HepG2 (cell line): ENCODE measurements at regions not wholly inside any gene's neighbourhood (a gene's known extent, or its start where the extent isn't known, plus 50 kb on each side); places are given as distances from the start of the nearest gene placed in this dataset.

Experiments
- ATAC-seq: fragments of 200-7000 bp; cut with Tn5 transposase; 3 replicates; pipeline ENCODE4 v1.9.1; 2020; ENCODE audit warnings: mild to moderate bottlenecking, moderate library complexity
- BruUV-seq: library from RNA; stranded (reverse); fragments of 400-500 nt; replicated peaks from 2 replicates; lab custom pipeline; 2021; lab: Mats Ljungman, UMichigan
- CTCF ChIA-PET: fragments of 300-600 bp; formaldehyde crosslinking; extraction: SDS; loops from one replicate; lab custom pipeline; 2021; ENCODE audit warnings: low total read pairs, inconsistent platforms, low intra/inter-chr PET ratio; lab: Yijun Ruan, JAX
- POLR2A ChIA-PET: fragments of 350-600 bp; sonication (Branson Sonifier 250); formaldehyde crosslinking; loops from one replicate; lab custom pipeline; 2020; ENCODE audit warnings: antibody characterized with exemption, inconsistent platforms; lab: Yijun Ruan, JAX
- DNase-seq: peaks from one replicate; pipeline ENCODE4 v3.0.0-alpha.2; 2015; ENCODE audit warnings: low spot score
- FAIRE-seq: peaks from 3 replicates; lab custom pipeline; 2011; peaks lifted over from hg19 to GRCh38; lab: Jason Lieb, UNC
- H2AFZ ChIP-seq: one replicate; pipeline ENCODE4 v1.6.1; 2011; ENCODE audit warnings: low read length, inconsistent platforms
- H3K27ac ChIP-seq: fragments of 300-600 bp; 3 replicates; pipeline ENCODE4 v1.8.0; 2011; ENCODE audit warnings: mixed run types, mild to moderate bottlenecking, mixed read lengths, low read length, inconsistent platforms; ENCODE audit not compliant: insufficient read depth; ENCODE audit errors: extremely low read length
- H3K27me3 ChIP-seq, 2 experiments: fragments of 200-600 bp in 1 of 2; 2 replicates in 1 of 2; 3 replicates in 1 of 2; pipeline versions ENCODE4 v1.6.0 to v1.8.0; 2011; ENCODE audit warnings: low read length in 2 of 2, mild to moderate bottlenecking in 2 of 2, moderate library complexity in 2 of 2, inconsistent platforms in 1 of 2; ENCODE audit not compliant: insufficient read depth in 2 of 2, control insufficient read depth in 1 of 2
- H3K36me3 ChIP-seq, 2 experiments: fragments of 200-600 bp in 1 of 2; replicated peaks in 1 of 2; 2 replicates in 1 of 2; 3 replicates in 1 of 2; pipeline versions ENCODE4 v1.5.1 to v1.8.0; 2011; ENCODE audit warnings: low read length in 2 of 2, inconsistent platforms in 1 of 2; ENCODE audit not compliant: insufficient read depth in 2 of 2, control insufficient read depth in 1 of 2
- H3K4me1 ChIP-seq: 2 replicates; pipeline ENCODE4 v1.5.1; 2012; ENCODE audit warnings: low read length, inconsistent platforms; ENCODE audit not compliant: insufficient read depth
- H3K4me2 ChIP-seq: 2 replicates; pipeline ENCODE4 v1.6.0; 2011; ENCODE audit warnings: low read depth, low read length, inconsistent platforms
- H3K4me3 ChIP-seq, 3 experiments: fragments of 200-600 bp in 1 of 3; sonication (generic), shearing (Covaris generic) in 1 of 3; replicated peaks in 1 of 3; 2 replicates each; pipeline ENCODE4 v1.5.1; 2011 to 2016; ENCODE audit warnings: low read length in 3 of 3, inconsistent platforms in 2 of 3, low read depth in 2 of 3, mild to moderate bottlenecking in 2 of 3, control low read depth in 1 of 3, mixed read lengths in 1 of 3; ENCODE audit not compliant: insufficient read depth in 1 of 3
- H3K79me2 ChIP-seq: one replicate; pipeline ENCODE4 v1.6.1; 2011; ENCODE audit warnings: low read length, inconsistent platforms; ENCODE audit not compliant: insufficient read depth
- H3K9ac ChIP-seq: 2 replicates; pipeline ENCODE4 v1.6.0; 2011; ENCODE audit warnings: mild to moderate bottlenecking, low read depth, low read length, inconsistent platforms; ENCODE audit not compliant: insufficient read depth
- H3K9me3 ChIP-seq: 2 replicates; pipeline ENCODE4 v1.5.1; 2012; ENCODE audit warnings: mild to moderate bottlenecking, low read length
- H4K20me1 ChIP-seq: 2 replicates; pipeline ENCODE4 v1.6.0; 2011; ENCODE audit warnings: inconsistent platforms, mild to moderate bottlenecking, low read length, moderate library complexity; ENCODE audit not compliant: insufficient read depth
- E2F5 ChIP-seq: sonication (generic); formaldehyde crosslinking; conservative IDR thresholded peaks from 2 replicates; pipeline ENCODE4 v1.4.0; 2020; ENCODE audit warnings: missing genetic modification reagents
- PRPF4 ChIP-seq: fragments of 200-400 bp; formaldehyde crosslinking; IDR thresholded peaks from 2 replicates; pipeline ENCODE4 v1.6.1; 2016; ENCODE audit warnings: low read length, low read depth; ENCODE audit not compliant: poor library complexity, severe bottlenecking
- RBM39 ChIP-seq: fragments of 200-400 bp; formaldehyde crosslinking; IDR thresholded peaks from one replicate; pipeline ENCODE4 v1.6.1; 2018; ENCODE audit warnings: antibody characterized with exemption, mild to moderate bottlenecking, low read depth, low read length; ENCODE audit not compliant: poor library complexity, severe bottlenecking
- RFX1 ChIP-seq: fragments of 450-650 bp; IDR thresholded peaks from 2 replicates; pipeline ENCODE4 v1.6.1; 2017
- ZNF17 ChIP-seq: sonication (generic); formaldehyde crosslinking; IDR thresholded peaks from 2 replicates; pipeline ENCODE4 v1.5.0; 2020; ENCODE audit warnings: mild to moderate bottlenecking, missing genetic modification reagents
- ZNF331 ChIP-seq: sonication (generic); formaldehyde crosslinking; IDR thresholded peaks from 2 replicates; pipeline ENCODE4 v1.4.0; 2020; ENCODE audit warnings: missing genetic modification reagents
- ZNF710 ChIP-seq: sonication (generic); formaldehyde crosslinking; IDR thresholded peaks from 2 replicates; pipeline ENCODE4 v1.5.0; 2020; ENCODE audit warnings: mild to moderate bottlenecking, missing genetic modification reagents, borderline replicate concordance
- ZUFSP ChIP-seq: sonication (generic); formaldehyde crosslinking; IDR thresholded peaks from 2 replicates; pipeline ENCODE4 v1.9.0; 2021; ENCODE audit warnings: missing genetic modification reagents, mild to moderate bottlenecking, borderline replicate concordance
- WGBS: methylation state at CpG from one replicate; pipeline ENCODE4 v1.1.6; 2017; ENCODE audit warnings: low lambda C conversion rate; 5-methylcytosine and 5-hydroxymethylcytosine counted together
- in situ Hi-C: cut with HindIII; loops from 2 replicates; pipeline ENCODE4 v1.10.0; 2017; ENCODE audit warnings: low pct_unique_long_range_greater_than_20kb; ENCODE audit not compliant: extremely low pct_ligation_motif_present
- intact Hi-C: fragments of 100-400 bp; cut with micrococcal nuclease; formaldehyde crosslinking; loops from one replicate; pipeline ENCODE4 v1.10.0; 2022; ENCODE audit not compliant: unreplicated experiment

GRCh38 chr6:98650941-98651340 is 183.4 kb upstream of the POU3F2 start (continued):
- TF ChIP-seq ZUFSP (CRISPR knock-in tag) = no peak

DNA sequence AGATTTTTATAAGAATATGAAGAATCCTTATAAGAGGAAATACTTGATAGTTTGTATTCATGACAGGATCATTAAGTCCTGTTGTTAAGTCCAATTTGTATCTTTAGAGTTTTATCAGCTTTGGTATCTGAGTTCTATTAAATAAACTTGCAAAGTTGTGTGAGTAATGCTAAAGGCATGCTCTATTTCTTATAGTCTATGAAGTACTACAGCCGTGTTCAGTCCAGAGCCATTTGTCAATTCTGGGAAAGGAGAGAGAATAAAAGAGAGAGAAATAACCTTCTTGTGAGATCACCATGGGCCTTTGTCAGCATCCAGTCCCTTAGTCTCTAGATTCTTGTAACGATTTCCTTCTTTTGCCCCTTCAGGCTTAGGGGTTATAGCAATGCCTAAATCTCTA is 181.2 kb upstream of the POU3F2 start:
- DNase-seq (no peak), ATAC-seq (no peak), FAIRE-seq (no peak)
- Histone ChIP-seq H3K27ac (no peak overlapping the region), H3K4me2 (no peak overlapping the region), H3K27me3 (no peaks in the 10 kb centered on the region; a peak in 1 of 5 replicates), H3K79me2 (no peaks in the 10 kb centered on the region), H3K36me3 (no peaks in the 10 kb centered on the region), H3K9me3 (no peaks in the 10 kb centered on the region), H2AFZ (no peak overlapping the region), H3K9ac (no peak overlapping the region), H4K20me1 (no peaks in the 10 kb centered on the region), H3K4me1 (no peaks in the 10 kb centered on the region), H3K4me3 (no peak overlapping the region)
- intact Hi-C loops (no loop called here), in situ Hi-C loops (no loop called here)
- no peak for TF ChIP-seq PRPF4
- no peak for TF ChIP-seq ZNF331
- TF ChIP-seq ZNF710 (CRISPR knock-in tag) = no peak
- no peak for TF ChIP-seq RFX1
- no peak for TF ChIP-seq RBM39
- TF ChIP-seq E2F5 (CRISPR knock-in tag) = no peak
- no peak for TF ChIP-seq ZNF17 (CRISPR knock-in tag)
- 3% methylated on average over 2 of the region's 2 CpGs for WGBS
- CTCF ChIA-PET = no interaction called here
- no TSS peak for BruUV-seq
- POLR2A ChIA-PET = no interaction called here
